Activated CD8-positive, alpha-beta T cell treated with anti-CD3 and anti-CD28 coated beads for 36 hours (primary cell): ENCODE measurements at regions not wholly inside any gene's neighbourhood (a gene's known extent, or its start where the extent isn't known, plus 50 kb on each side); places are given as distances from the start of the nearest gene placed in this dataset.

Experiments
- ATAC-seq: fragments of 200-7000 bp; cut with Tn5 transposase; one replicate; pipeline ENCODE4 v1.10.0; 2021; ENCODE audit warnings: mild to moderate bottlenecking, moderate library complexity
- CTCF ChIA-PET: fragments of 350-600 bp; sonication (Branson Sonifier 250); formaldehyde crosslinking; loops from one replicate; lab custom pipeline; 2021; ENCODE audit warnings: antibody characterized with exemption; lab: Charles Lee
- POLR2A ChIA-PET: fragments of 350-600 bp; sonication (Branson Sonifier 250); formaldehyde crosslinking; loops from one replicate; lab custom pipeline; 2021; ENCODE audit warnings: antibody characterized with exemption; lab: Charles Lee
- DNase-seq: peaks from one replicate; pipeline ENCODE4 v3.0.0-alpha.2; 2020
- H3K27ac Mint-ChIP-seq: one replicate; pipeline ENCODE4 v1.8.0; 2021; ENCODE audit warnings: mild to moderate bottlenecking, mixed read lengths
- H3K27me3 Mint-ChIP-seq: one replicate; pipeline ENCODE4 v1.8.0; 2021; ENCODE audit warnings: mixed read lengths
- H3K36me3 Mint-ChIP-seq: one replicate; pipeline ENCODE4 v1.8.0; 2021; ENCODE audit warnings: low read depth, mixed read lengths
- H3K4me1 Mint-ChIP-seq: one replicate; pipeline ENCODE4 v1.8.0; 2021; ENCODE audit warnings: low read depth, mixed read lengths
- H3K4me3 Mint-ChIP-seq: one replicate; pipeline ENCODE4 v1.8.0; 2021; ENCODE audit warnings: mild to moderate bottlenecking, moderate library complexity, mixed read lengths
- H3K9me3 Mint-ChIP-seq: one replicate; pipeline ENCODE4 v1.8.0; 2021; ENCODE audit warnings: mixed read lengths
- CTCF ChIP-seq: fragments of 200-600 bp; IDR thresholded peaks from one replicate; pipeline ENCODE4 v1.8.0; 2022; ENCODE audit warnings: antibody characterized with exemption, mild to moderate bottlenecking
- intact Hi-C: fragments of 100-400 bp; cut with micrococcal nuclease; formaldehyde crosslinking; loops from one replicate; pipeline ENCODE4 v1.10.0; 2022

- POLR2A ChIA-PET = no interaction called here
- no peaks in the 10 kb centered on the region for H3K4me1 Mint-ChIP-seq
Observed at GRCh38 chr11:92811341-92811740, 158.1 kb upstream of the MTNR1B start.

DNA sequence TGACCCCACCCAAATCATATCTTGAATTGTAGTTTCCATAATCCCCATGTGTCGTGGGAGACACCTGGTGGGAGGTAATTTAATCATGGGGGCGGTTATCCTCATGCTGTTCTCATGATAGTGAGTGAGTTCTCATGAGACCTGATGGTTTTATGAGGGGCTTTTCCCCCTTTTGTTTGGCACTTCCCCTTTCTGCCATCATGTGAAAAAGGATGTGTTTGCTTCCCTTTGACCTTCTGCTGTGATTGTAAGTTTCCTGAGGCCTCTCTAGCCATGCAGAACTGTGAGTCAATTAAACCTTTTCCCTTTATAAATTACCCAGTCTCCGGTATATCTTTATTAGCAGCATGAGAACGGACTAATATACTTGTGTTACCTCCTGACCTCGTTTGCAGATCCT, 156.6 kb upstream of the MTNR1B start:
- no peak overlapping the region for H3K4me3 Mint-ChIP-seq
- intact Hi-C loops = no loop called here
- TF ChIP-seq CTCF = no peak
- H3K27ac Mint-ChIP-seq = no peak overlapping the region
- H3K27me3 Mint-ChIP-seq = no peaks in the 10 kb centered on the region
- DNase-seq = no peak
- CTCF ChIA-PET = no interaction called here
- H3K9me3 Mint-ChIP-seq = no peaks in the 10 kb centered on the region
- H3K36me3 Mint-ChIP-seq = no peaks in the 10 kb centered on the region
- POLR2A ChIA-PET = no interaction called here
- no peak for ATAC-seq
- H3K4me1 Mint-ChIP-seq = no peaks in the 10 kb centered on the region

More at GRCh38 chr11:92811341-92811740, 158.1 kb upstream of the MTNR1B start:
- intact Hi-C loops = no loop called here
- no peaks in the 10 kb centered on the region for H3K9me3 Mint-ChIP-seq
- no peaks in the 10 kb centered on the region for H3K27me3 Mint-ChIP-seq
- H3K36me3 Mint-ChIP-seq = no peaks in the 10 kb centered on the region
- ATAC-seq (no peak), DNase-seq (no peak)
- CTCF ChIA-PET = interaction anchor here (0.8 kb wide), 1 partner anchor 366 kb away, joined by 3 read pairs; no protein-coding TSS in a partner anchor
- no peak overlapping the region for H3K27ac Mint-ChIP-seq
- TF ChIP-seq CTCF = no peak
- no peak overlapping the region for H3K4me3 Mint-ChIP-seq

DNA sequence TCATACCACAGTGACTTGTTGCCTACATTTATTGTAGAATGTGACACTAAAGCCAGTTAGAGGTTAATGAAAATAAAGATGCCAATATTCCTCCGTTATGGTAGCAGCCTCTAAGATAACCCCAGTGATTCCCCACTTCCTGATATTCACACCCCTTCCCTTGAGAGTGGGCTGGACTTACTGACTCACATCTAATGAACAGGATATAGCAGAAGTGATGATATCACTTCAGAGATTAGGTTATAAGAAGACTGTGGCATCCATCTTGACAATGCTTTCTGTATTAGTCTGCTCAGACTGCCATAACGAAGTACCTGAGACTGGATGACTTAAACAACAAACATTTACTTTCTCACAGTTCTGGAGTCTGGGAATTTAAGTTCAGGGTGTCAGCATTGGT, 149.6 kb upstream of the MTNR1B start:
- no peak overlapping the region for H3K27ac Mint-ChIP-seq
- H3K27me3 Mint-ChIP-seq = peaks cover 2% of the 10 kb centered on the region
- intact Hi-C loops = no loop called here
- no peaks in the 10 kb centered on the region for H3K4me1 Mint-ChIP-seq
- ChIA-PET CTCF (no interaction called here), POLR2A (no interaction called here)
- no peak overlapping the region for H3K4me3 Mint-ChIP-seq
- ATAC-seq (no peak), DNase-seq (no peak)
- H3K9me3 Mint-ChIP-seq = no peaks in the 10 kb centered on the region
- no peaks in the 10 kb centered on the region for H3K36me3 Mint-ChIP-seq
- no peak for TF ChIP-seq CTCF

DNA sequence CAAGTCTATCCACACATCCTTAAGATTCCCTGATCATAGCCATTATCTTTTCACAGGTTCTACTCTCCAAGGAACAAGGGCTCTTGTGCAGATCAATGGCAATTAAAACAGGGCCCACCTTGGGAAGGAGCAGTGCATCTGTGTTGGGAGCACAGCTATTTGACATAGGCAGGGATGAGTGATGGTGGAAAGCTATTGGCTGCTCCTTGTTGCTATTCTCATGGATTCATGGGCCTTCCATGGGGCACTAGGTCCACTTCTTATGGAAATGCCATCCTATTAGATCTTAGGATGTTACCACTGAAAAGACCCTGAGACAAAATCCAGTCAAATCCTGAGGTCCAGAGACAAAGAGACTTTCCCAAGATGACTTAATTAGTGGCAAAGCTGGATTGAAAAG, 148.6 kb upstream of the MTNR1B start:
- H3K4me1 Mint-ChIP-seq = no peaks in the 10 kb centered on the region
- no peak for TF ChIP-seq CTCF
- CTCF ChIA-PET = no interaction called here
- H3K36me3 Mint-ChIP-seq = no peaks in the 10 kb centered on the region
- H3K4me3 Mint-ChIP-seq = no peak overlapping the region
- ATAC-seq (no peak), DNase-seq (no peak)
- POLR2A ChIA-PET = no interaction called here
- no peaks in the 10 kb centered on the region for H3K9me3 Mint-ChIP-seq
- H3K27me3 Mint-ChIP-seq = peaks cover 2% of the 10 kb centered on the region
- H3K27ac Mint-ChIP-seq = no peak overlapping the region
- intact Hi-C loops = no loop called here

GRCh38 chr11:92822410-92822809, 147.0 kb upstream of the MTNR1B start:
- ATAC-seq (no peak), DNase-seq (no peak)
- TF ChIP-seq CTCF = no peak
- no peaks in the 10 kb centered on the region for H3K36me3 Mint-ChIP-seq
- ChIA-PET CTCF (no interaction called here), POLR2A (no interaction called here)
- H3K4me3 Mint-ChIP-seq = no peak overlapping the region
- no peaks in the 10 kb centered on the region for H3K9me3 Mint-ChIP-seq
- intact Hi-C loops = no loop called here
- no peaks in the 10 kb centered on the region for H3K4me1 Mint-ChIP-seq
- peaks cover 2% of the 10 kb centered on the region for H3K27me3 Mint-ChIP-seq
- H3K27ac Mint-ChIP-seq = no peak overlapping the region
